ENCODE measurements at regions not wholly inside any gene's neighbourhood (a gene's known extent, or its start where the extent isn't known, plus 50 kb on each side); places are given as distances from the start of the nearest gene placed in this dataset.
"Not testable (repeated sequence)": the region's sequence is repeated elsewhere in the genome, so short reads cannot be mapped to it uniquely, and the experiment has no call there.

DNA sequence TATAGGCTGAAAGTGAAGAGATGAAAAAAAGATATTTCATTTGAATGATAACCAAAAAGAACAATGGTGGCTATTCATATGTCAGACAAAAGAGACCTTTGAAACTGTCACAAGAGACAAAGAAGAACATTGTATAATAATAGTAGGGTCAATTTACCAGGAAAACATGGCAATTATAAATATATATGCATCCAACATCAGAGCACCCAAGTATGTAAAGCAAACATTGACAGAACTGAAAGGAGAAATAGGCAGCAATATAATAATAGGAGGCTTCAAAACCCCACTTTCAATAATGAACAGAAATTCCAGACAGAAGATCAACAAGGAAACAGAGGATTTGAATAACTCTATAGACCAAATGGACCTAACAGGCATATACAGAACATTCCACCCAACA is 876.2 kb downstream of the GRID1 start:
- no peaks in the 10 kb centered on the region for H3K36me3 ChIP-seq (ENCODE audit: control insufficient read depth, insufficient read depth, low read length)
- DNase-seq (ENCODE audit: low read depth), result no peak

GRCh38 chr10:85491652-85492051 is 874.9 kb downstream of the GRID1 start:
- no peak for TF ChIP-seq CTCF (IDR thresholded peaks at IDR 0.05; ENCODE audit: insufficient read depth, low read depth, low read length)
- no peaks in the 10 kb centered on the region for H3K27me3 ChIP-seq (ENCODE audit: control insufficient read depth, insufficient read depth, low read length)
- no peak for DNase-seq (ENCODE audit: low read depth)
- H3K4me3 ChIP-seq (ENCODE audit: low read depth, low read length), result no peak overlapping the region
- ChIA-PET POLR2A (no interaction called here), CTCF (no interaction called here)
- no peaks in the 10 kb centered on the region for H3K36me3 ChIP-seq (ENCODE audit: control insufficient read depth, insufficient read depth, low read length)

More for the DNA sequence above, 876.2 kb downstream of the GRID1 start:
- Histone ChIP-seq H3K27me3 (ENCODE audit: control insufficient read depth, insufficient read depth, low read length) (no peaks in the 10 kb centered on the region), H3K4me3 (ENCODE audit: low read depth, low read length) (no peak overlapping the region)
- no peak for TF ChIP-seq CTCF (IDR thresholded peaks at IDR 0.05; ENCODE audit: insufficient read depth, low read depth, low read length)
- ChIA-PET POLR2A (no interaction called here), CTCF (no interaction called here)

DNA sequence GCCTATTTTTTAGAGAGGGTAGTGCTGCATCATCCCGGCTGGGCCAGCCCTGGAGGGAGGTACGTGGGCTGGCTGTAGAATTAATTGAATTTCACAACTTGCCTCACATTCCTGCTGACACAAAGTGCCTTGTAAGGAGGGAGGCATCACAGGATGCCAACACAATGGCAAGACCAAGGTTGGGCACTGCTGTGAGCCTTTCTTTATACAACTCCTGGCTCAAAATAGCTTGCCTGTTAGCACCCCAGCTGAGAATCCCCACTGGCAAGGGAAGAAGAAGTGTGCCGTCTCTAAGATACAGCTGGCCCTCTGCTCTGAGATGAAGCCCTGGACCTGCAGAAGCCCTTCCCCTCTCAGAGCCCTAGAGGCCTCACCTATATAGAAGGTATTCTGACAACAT is 873.9 kb downstream of the GRID1 start:
- CTCF ChIA-PET, result no interaction called here

GRCh38 chr10:85493703-85494102 is 872.9 kb downstream of the GRID1 start:
- CTCF ChIA-PET, result no interaction called here
- H3K36me3 ChIP-seq (ENCODE audit: control insufficient read depth, insufficient read depth, low read length), result no peaks in the 10 kb centered on the region
- DNase-seq (ENCODE audit: low read depth), result no peak
- POLR2A ChIA-PET, result no interaction called here
- H3K27me3 ChIP-seq (ENCODE audit: control insufficient read depth, insufficient read depth, low read length), result no peaks in the 10 kb centered on the region
- TF ChIP-seq CTCF (IDR thresholded peaks at IDR 0.05; ENCODE audit: insufficient read depth, low read depth, low read length), result no peak
- no peak overlapping the region for H3K4me3 ChIP-seq (ENCODE audit: low read depth, low read length)

More for the DNA sequence above, 873.9 kb downstream of the GRID1 start:
- POLR2A ChIA-PET, result no interaction called here
- Histone ChIP-seq H3K27me3 (ENCODE audit: control insufficient read depth, insufficient read depth, low read length) (no peaks in the 10 kb centered on the region), H3K36me3 (ENCODE audit: control insufficient read depth, insufficient read depth, low read length) (no peaks in the 10 kb centered on the region), H3K4me3 (ENCODE audit: low read depth, low read length) (no peak overlapping the region)
- no peak for DNase-seq (ENCODE audit: low read depth)
- no peak for TF ChIP-seq CTCF (IDR thresholded peaks at IDR 0.05; ENCODE audit: insufficient read depth, low read depth, low read length)

DNA sequence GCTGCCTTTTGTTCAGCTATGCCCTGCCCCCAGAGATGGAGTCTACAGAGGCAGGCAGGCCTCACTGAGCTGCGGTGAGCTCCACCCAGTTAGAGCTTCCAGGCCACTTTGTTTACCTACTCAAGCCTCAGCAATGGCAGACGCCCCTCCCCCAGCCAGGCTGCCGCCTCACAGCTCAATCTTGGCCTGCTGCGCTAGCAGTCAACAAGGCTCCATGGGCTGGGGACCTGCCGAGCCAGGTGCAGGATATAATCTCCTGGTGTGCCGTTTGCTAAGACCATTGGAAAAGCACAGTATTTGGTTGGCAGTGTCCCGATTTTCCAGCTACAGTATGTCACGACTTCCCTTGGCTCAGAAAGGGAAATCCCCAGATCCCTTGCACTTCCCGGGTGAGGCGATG is 862.0 kb downstream of the GRID1 start:
- H3K4me3 ChIP-seq (ENCODE audit: low read depth, low read length); CTCF ChIA-PET: not testable (repeated sequence)

GRCh38 chr10:85508159-85508558 is 858.4 kb downstream of the GRID1 start:
- ChIA-PET POLR2A (no interaction called here), CTCF (no interaction called here)
- Histone ChIP-seq H3K36me3 (ENCODE audit: control insufficient read depth, insufficient read depth, low read length) (no peaks in the 10 kb centered on the region), H3K27me3 (ENCODE audit: control insufficient read depth, insufficient read depth, low read length) (no peaks in the 10 kb centered on the region), H3K4me3 (ENCODE audit: low read depth, low read length) (no peak overlapping the region)
- TF ChIP-seq CTCF (IDR thresholded peaks at IDR 0.05; ENCODE audit: insufficient read depth, low read depth, low read length), result no peak
- DNase-seq (ENCODE audit: low read depth), result no peak

More for the DNA sequence above, 862.0 kb downstream of the GRID1 start:
- DNase-seq (ENCODE audit: low read depth); H3K36me3 ChIP-seq (ENCODE audit: control insufficient read depth, insufficient read depth, low read length); H3K27me3 ChIP-seq (ENCODE audit: control insufficient read depth, insufficient read depth, low read length); POLR2A ChIA-PET: not testable (repeated sequence)
